ENCODE measurements at regions not wholly inside any gene's neighbourhood (a gene's known extent, or its start where the extent isn't known, plus 50 kb on each side); places are given as distances from the start of the nearest gene placed in this dataset.
A peak's percentile ranks its signal among the peaks of the same experiment; 100 is the strongest.

- peak; percentile 86 for TF ChIP-seq CTCF (IDR thresholded peaks at IDR 0.05; ENCODE audit: partially characterized antibody, unreplicated experiment)
- no peak overlapping the region for H3K27ac Mint-ChIP-seq (ENCODE audit: unreplicated experiment)
- no peak for DNase-seq
- H3K9me3 Mint-ChIP-seq (ENCODE audit: unreplicated experiment), result no peaks in the 10 kb centered on the region
- H3K4me3 Mint-ChIP-seq (ENCODE audit: unreplicated experiment), result no peak overlapping the region
- peaks cover 1% of the 10 kb centered on the region for H3K27me3 Mint-ChIP-seq (ENCODE audit: unreplicated experiment)
- H3K4me1 Mint-ChIP-seq (ENCODE audit: low read depth, unreplicated experiment), result peaks cover 4% of the 10 kb centered on the region
- H3K36me3 Mint-ChIP-seq (ENCODE audit: unreplicated experiment), result no peaks in the 10 kb centered on the region
These were observed 201.4 kb downstream of the SOCS6 start for GRCh38 chr18:70489986-70490933.

GRCh38 chr18:70489571-70489970 is 200.7 kb downstream of the SOCS6 start:
- H3K4me1 Mint-ChIP-seq (ENCODE audit: low read depth, unreplicated experiment), result peaks cover 4% of the 10 kb centered on the region
- no peak overlapping the region for H3K4me3 Mint-ChIP-seq (ENCODE audit: unreplicated experiment)
- TF ChIP-seq CTCF (IDR thresholded peaks at IDR 0.05; ENCODE audit: partially characterized antibody, unreplicated experiment), result no peak
- no peak for DNase-seq
- peaks cover 1% of the 10 kb centered on the region for H3K27me3 Mint-ChIP-seq (ENCODE audit: unreplicated experiment)
- no peak overlapping the region for H3K27ac Mint-ChIP-seq (ENCODE audit: unreplicated experiment)
- no peaks in the 10 kb centered on the region for H3K36me3 Mint-ChIP-seq (ENCODE audit: unreplicated experiment)
- H3K9me3 Mint-ChIP-seq (ENCODE audit: unreplicated experiment), result no peaks in the 10 kb centered on the region

- no peaks in the 10 kb centered on the region for H3K36me3 Mint-ChIP-seq (ENCODE audit: unreplicated experiment)
- TF ChIP-seq CTCF (IDR thresholded peaks at IDR 0.05; ENCODE audit: partially characterized antibody, unreplicated experiment), result no peak
- H3K4me3 Mint-ChIP-seq (ENCODE audit: unreplicated experiment), result no peak overlapping the region
- no peaks in the 10 kb centered on the region for H3K4me1 Mint-ChIP-seq (ENCODE audit: low read depth, unreplicated experiment)
- no peak for DNase-seq
- H3K27ac Mint-ChIP-seq (ENCODE audit: unreplicated experiment), result no peak overlapping the region
- H3K9me3 Mint-ChIP-seq (ENCODE audit: unreplicated experiment), result no peaks in the 10 kb centered on the region
- H3K27me3 Mint-ChIP-seq (ENCODE audit: unreplicated experiment), result no peaks in the 10 kb centered on the region
These were observed 181.1 kb downstream of the SOCS6 start for GRCh38 chr18:70469916-70470315.

- Mint-ChIP-seq H3K27ac (ENCODE audit: unreplicated experiment) (no peak overlapping the region), H3K4me1 (ENCODE audit: low read depth, unreplicated experiment) (peaks cover 5% of the 10 kb centered on the region), H3K36me3 (ENCODE audit: unreplicated experiment) (no peaks in the 10 kb centered on the region), H3K9me3 (ENCODE audit: unreplicated experiment) (no peaks in the 10 kb centered on the region), H3K4me3 (ENCODE audit: unreplicated experiment) (no peak overlapping the region), H3K27me3 (ENCODE audit: unreplicated experiment) (peaks cover 2% of the 10 kb centered on the region)
- DNase-seq, result no peak
- no peak for TF ChIP-seq CTCF (IDR thresholded peaks at IDR 0.05; ENCODE audit: partially characterized antibody, unreplicated experiment)
These were observed 180.2 kb downstream of the SOCS6 start for GRCh38 chr18:70468861-70469547.
